ENCODE measurements at regions not wholly inside any gene's neighbourhood (a gene's known extent, or its start where the extent isn't known, plus 50 kb on each side); places are given as distances from the start of the nearest gene placed in this dataset.

DNA sequence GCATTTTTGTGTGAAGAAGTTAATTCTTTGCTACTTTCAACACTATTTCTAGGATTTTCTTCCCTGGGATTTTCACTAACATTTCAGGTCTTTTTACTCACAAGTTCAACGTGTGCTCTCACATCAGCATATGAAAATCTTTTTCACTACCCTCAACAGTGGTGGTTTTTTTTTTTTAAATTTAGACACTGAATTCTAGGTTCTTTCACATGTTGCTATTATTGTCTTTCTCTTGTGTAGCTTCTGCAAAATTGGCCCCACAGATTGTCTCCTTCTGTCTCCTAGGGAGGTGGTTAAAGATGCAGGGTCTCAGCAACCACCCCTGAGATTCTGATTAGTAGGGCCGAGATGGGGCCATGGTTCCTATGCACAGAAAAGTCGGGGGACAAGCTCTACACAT lies 165.0 kb upstream of the GPR26 start:
- TF ChIP-seq POLR2AphosphoS5 (IDR thresholded peaks at IDR 0.05) (no peak), EP300 (IDR thresholded peaks at IDR 0.05) (no peak), POLR2A (IDR thresholded peaks at IDR 0.05) (no peak), CTCF (IDR thresholded peaks at IDR 0.05) (no peak)
- no peaks in the 10 kb centered on the region for H3K9me3 ChIP-seq
- H3K36me3 ChIP-seq = no peaks in the 10 kb centered on the region
- DNase-seq (no peak), ATAC-seq (ENCODE audit: low FRiP score in 2 of 2) (no peak)
- H3K27me3 ChIP-seq = no peaks in the 10 kb centered on the region
- no peak overlapping the region for H3K27ac ChIP-seq
- no peaks in the 10 kb centered on the region for H3K4me1 ChIP-seq
- no peak overlapping the region for H3K4me3 ChIP-seq
- WGBS, 2 donors = 65 to 74% methylated on average over 3 of the region's 3 CpGs

DNA sequence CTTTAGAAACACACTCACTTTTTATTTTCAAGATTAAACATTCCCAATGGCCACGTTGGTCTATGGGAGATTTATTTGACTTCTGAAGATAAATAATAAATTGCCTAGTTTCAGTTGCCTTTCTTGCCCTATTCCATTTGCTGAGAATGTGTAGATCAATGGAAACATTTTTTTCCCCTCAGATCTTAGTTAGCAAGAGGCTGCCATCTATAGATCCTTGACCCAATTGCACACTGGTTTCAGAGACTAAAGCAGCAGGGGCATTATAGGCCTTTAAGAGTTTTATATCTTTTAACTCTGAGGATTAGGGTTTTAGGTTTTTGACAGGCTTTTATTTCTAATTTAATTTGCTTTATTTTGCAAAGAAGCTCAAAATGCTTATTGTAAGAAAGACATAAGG lies 163.2 kb upstream of the GPR26 start:
- Histone ChIP-seq H3K9me3 (no peaks in the 10 kb centered on the region), H3K4me3 (no peak overlapping the region), H3K36me3 (no peaks in the 10 kb centered on the region), H3K27me3 (no peaks in the 10 kb centered on the region), H3K4me1 (no peaks in the 10 kb centered on the region), H3K27ac (no peak overlapping the region)
- TF ChIP-seq EP300 (IDR thresholded peaks at IDR 0.05) (no peak), POLR2AphosphoS5 (IDR thresholded peaks at IDR 0.05) (no peak), CTCF (IDR thresholded peaks at IDR 0.05) (no peak), POLR2A (IDR thresholded peaks at IDR 0.05) (no peak)
- ATAC-seq (ENCODE audit: low FRiP score in 2 of 2) = no peak
- DNase-seq = no peak
- 54 to 66% methylated on average over 1 of the region's 1 CpG for WGBS, 2 donors

DNA sequence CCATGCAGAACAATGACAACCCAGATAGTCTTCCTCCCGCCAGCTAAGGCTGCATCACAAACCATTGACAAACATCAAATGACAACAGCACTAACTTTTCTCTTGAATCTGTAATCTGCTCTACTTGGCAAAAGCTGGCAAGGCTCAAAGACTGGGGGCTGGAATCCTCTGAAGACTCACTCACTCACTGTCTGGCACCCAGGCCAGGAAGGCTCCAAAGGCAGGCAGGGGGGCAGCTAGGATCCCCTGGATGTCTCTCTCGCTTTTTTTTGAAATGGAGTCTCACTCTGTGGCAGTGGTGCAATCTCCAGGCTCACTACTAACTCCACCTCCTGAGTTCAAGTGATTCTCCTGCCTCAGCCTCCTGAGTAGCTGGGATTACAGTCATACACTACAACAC lies 159.7 kb upstream of the GPR26 start:
- Histone ChIP-seq H3K36me3 (no peaks in the 10 kb centered on the region), H3K4me3 (no peak overlapping the region), H3K27ac (no peak overlapping the region), H3K9me3 (no peaks in the 10 kb centered on the region), H3K27me3 (no peaks in the 10 kb centered on the region), H3K4me1 (no peaks in the 10 kb centered on the region)
- no peak for ATAC-seq (ENCODE audit: low FRiP score in 2 of 2)
- 67 to 83% methylated on average over 2 of the region's 2 CpGs for WGBS, 2 donors
- TF ChIP-seq CTCF (IDR thresholded peaks at IDR 0.05) (no peak), EP300 (IDR thresholded peaks at IDR 0.05) (no peak), POLR2AphosphoS5 (IDR thresholded peaks at IDR 0.05) (no peak)
- DNase-seq = no peak

DNA sequence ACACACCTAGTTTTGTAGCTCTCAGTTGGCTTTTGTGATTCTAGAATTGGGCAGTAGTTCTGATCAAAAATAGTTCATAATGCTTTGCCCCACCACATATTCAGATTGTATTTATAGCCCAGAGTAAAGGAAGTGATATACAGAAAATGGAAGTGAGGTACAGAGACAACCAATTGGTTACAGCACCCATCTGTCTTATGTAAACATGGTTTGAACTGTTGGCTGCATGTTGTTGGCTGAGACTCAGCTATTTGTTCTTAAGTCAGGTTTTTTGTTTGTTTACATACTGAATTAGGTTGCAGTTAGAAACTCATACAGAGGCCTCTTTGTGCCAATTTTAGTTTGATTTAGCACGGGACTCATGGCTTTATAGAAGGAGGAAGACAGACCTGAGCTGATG lies 158.9 kb upstream of the GPR26 start:
- 23 to 39% methylated on average over 1 of the region's 1 CpG for WGBS, 2 donors
- TF ChIP-seq POLR2AphosphoS5 (IDR thresholded peaks at IDR 0.05) = no peak
- TF ChIP-seq EP300 (IDR thresholded peaks at IDR 0.05) = no peak
- TF ChIP-seq CTCF (IDR thresholded peaks at IDR 0.05) = no peak
- no peak for TF ChIP-seq POLR2A (IDR thresholded peaks at IDR 0.05)
- no peaks in the 10 kb centered on the region for H3K27me3 ChIP-seq
- H3K9me3 ChIP-seq = no peaks in the 10 kb centered on the region
- H3K4me1 ChIP-seq = no peaks in the 10 kb centered on the region
- no peak overlapping the region for H3K27ac ChIP-seq
- H3K4me3 ChIP-seq = no peak overlapping the region
- ATAC-seq (ENCODE audit: low FRiP score in 2 of 2) = no peak
- no peak for DNase-seq
- H3K36me3 ChIP-seq = no peaks in the 10 kb centered on the region

GRCh38 chr10:123509338-123509737 lies 156.8 kb upstream of the GPR26 start:
- H3K27ac ChIP-seq = no peak overlapping the region
- H3K4me3 ChIP-seq = no peak overlapping the region
- no peaks in the 10 kb centered on the region for H3K4me1 ChIP-seq
- ATAC-seq (ENCODE audit: low FRiP score in 2 of 2) (no peak), DNase-seq (no peak)
- no peaks in the 10 kb centered on the region for H3K27me3 ChIP-seq
- H3K36me3 ChIP-seq = no peaks in the 10 kb centered on the region
- no peaks in the 10 kb centered on the region for H3K9me3 ChIP-seq
- TF ChIP-seq POLR2A (IDR thresholded peaks at IDR 0.05) (no peak), POLR2AphosphoS5 (IDR thresholded peaks at IDR 0.05) (no peak), CTCF (IDR thresholded peaks at IDR 0.05) (no peak), EP300 (IDR thresholded peaks at IDR 0.05) (no peak)
- 90% methylated on average over 2 of the region's 2 CpGs; no CpG with 5 or more reads in 1 of the 2 donors for WGBS, 2 donors
